Cerebellar nuclear complex (tissue), 1 donor: ENCODE measurements at regions not wholly inside any gene's neighbourhood (a gene's known extent, or its start where the extent isn't known, plus 50 kb on each side); places are given as distances from the start of the nearest gene placed in this dataset.
"Not testable (repeated sequence)": the region's sequence is repeated elsewhere in the genome, so short reads cannot be mapped to it uniquely, and the experiment has no call there.

Experiments
- DNase-seq, 2 experiments: peaks; one replicate each; lab custom pipeline; 2025; lab: John Stamatoyannopoulos, UW

- DNase-seq: no peak
Measured at GRCh38 chrX:63466690-63467089, 115.6 kb upstream of the SPIN4 start.

- DNase-seq: no peak
Measured at GRCh38 chrX:63458981-63459380, 107.8 kb upstream of the SPIN4 start.

- no peak for DNase-seq
Measured at GRCh38 chrX:63453571-63453970, 102.4 kb upstream of the SPIN4 start.

DNA sequence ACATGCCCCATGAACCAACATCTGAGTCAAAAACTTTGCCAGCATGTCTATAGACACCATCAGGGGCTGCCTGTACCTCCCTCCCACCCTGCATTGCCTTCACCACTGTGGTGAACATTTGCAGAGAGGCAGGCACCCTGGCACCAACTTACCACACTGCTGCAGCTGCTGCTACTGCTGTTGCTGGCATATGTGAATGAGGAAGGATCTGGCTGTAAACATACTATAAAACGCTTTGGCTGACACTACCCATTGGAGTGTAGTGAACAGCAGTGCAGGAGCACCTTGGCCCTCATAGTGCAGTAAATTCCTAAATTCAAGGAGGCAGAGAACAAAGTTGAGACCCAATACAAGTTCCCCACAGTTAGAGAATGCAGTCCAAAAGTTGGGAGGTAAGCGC is 90.6 kb upstream of the SPIN4 start:
- no peak for DNase-seq

DNA sequence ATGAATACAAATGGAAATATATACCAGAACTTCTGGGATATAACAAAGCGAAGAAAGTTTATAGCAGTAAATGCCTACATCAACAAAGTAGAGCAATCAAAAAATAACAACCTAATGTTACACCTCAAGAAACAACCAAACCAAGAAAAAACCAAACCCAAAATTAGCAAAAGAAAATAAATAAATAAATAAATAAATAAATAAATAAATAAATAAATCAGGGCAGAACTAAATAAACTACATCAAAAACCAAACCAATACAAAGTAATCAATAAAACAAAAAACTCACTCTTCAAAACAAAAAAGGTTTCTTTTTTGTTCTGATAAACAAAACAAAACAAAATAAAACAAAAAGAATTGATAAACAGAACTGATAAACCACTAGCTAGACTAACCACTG is 88.4 kb upstream of the SPIN4 start:
- no peak for DNase-seq

GRCh38 chrX:63436865-63437264 is 85.7 kb upstream of the SPIN4 start:
- DNase-seq: no peak

DNA sequence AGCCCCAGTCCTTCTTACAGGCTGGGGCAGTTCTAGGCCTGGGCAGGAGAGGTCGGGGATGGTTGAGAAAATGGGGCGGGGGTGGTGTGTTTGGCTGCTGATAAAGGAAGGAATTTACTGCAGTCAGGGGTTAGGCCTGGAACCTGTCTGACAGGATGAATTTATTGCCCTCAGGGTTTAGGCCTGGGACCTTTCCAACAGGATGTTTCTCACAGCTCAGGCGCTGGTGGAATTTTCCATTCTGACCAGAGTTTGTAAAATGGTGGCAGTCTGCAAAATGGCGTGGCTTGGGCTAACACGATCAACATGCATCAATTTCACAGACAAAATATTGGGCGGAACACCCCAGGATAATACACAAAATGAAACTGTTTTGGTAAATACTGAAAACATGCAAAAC is 83.5 kb upstream of the SPIN4 start:
- DNase-seq: no peak

DNA sequence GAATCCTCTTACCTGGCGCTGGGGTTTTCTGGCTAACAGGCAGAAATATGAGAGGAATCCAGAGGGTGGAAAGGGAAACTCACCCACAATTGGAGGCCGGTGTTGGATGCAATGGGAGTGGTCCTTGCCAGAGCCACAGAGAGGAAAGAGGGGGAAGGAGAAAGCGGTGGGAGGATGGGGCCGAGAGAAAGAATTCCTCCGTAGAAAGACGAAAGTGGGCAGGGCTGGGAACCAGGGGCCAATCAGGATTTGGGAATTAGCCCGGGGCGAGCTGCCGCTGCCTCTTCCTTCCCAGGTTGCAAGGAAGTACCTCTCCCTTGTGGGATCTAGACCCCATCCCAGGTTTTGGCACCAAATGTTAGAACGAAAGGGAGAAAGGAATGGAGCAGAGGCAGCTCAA is 83.1 kb upstream of the SPIN4 start:
- DNase-seq: no peak

DNA sequence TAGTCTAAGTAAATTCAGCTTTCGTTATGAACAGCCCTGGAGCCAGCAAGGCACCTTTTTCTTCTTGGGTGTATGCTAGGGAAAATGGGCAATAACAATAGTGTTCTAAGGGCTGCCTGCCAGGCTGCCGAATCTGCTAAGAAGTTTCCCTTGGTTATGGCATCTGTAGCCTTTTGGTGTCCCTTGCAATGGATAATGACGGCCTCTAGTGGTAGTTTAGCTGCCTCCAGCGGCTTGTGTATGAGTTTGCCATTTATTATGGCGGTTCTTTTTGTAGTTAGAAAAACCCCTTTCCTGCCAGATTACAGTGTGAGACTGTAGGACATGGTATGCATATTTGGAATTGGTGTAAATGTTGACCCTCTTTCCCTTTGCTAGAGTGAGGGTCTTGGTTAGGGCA is 78.9 kb upstream of the SPIN4 start:
- no peak for DNase-seq

GRCh38 chrX:63428348-63428747 is 77.2 kb upstream of the SPIN4 start:
- DNase-seq: no peak

DNA sequence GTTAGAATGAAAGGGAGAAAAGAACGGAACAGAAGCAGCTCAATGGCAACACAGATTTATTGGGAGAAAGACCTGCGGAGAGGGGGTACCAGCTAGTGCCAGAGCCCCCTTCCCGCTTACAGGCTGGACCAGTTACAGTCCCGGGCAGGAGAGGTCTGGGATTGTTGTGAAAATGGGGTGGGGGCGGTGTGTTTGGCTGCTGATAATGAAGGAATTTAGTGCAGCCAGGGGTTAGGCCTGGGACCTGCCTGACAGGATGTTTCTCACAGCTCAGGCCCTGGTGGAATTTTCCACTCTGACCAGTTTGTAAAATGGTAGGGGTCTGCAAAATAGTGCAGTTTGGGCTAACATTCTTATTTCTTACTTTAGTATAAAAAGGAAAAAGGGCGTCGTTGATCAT is 75.4 kb upstream of the SPIN4 start:
- DNase-seq: no peak

DNA sequence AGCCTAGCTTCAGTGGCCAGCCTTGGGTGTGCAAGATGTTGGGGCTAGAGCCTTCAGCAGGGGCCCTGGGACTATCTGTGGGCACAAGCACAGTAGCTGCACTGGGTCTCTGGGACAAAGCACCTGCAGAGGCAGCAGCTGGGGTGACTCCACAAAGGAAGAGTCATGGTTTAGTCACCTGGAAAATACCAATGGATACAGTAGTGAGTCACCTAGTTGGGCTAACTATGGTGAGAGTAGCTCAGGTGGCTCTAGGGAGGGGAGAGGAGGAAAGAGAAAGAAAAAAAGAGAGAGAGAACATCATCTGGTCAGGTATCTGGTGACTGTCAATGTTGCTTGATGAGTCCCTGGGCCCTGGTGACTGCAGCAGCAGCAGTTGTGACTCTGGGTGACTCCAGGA is 72.9 kb upstream of the SPIN4 start:
- no peak for DNase-seq

- DNase-seq: no peak
Measured at GRCh38 chrX:63421411-63421810, 70.3 kb upstream of the SPIN4 start.

GRCh38 chrX:63418211-63418610 is 67.1 kb upstream of the SPIN4 start:
- no peak for DNase-seq

- DNase-seq: no peak
Measured at GRCh38 chrX:63417649-63418048, 66.5 kb upstream of the SPIN4 start.

DNA sequence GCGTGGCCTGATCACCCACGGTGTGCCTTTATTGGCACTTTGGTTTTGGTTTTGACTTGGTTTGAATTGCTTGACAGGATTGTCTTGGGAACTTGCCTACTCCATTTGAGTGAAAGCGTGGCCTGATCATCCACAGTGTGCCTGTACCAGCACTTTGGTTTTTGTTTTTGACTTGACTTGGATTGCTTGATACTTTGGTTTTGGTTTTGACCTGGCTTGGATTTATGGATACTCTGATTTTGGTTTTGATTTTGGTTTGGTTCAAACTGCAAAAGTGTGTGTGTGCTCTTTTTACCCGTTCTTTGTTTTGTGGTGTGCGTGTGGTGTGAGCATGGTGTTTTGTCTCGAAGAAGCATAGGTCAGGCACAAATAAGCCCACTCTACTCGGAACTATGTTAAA is 58.8 kb upstream of the SPIN4 start:
- not testable (repeated sequence) for DNase-seq

DNA sequence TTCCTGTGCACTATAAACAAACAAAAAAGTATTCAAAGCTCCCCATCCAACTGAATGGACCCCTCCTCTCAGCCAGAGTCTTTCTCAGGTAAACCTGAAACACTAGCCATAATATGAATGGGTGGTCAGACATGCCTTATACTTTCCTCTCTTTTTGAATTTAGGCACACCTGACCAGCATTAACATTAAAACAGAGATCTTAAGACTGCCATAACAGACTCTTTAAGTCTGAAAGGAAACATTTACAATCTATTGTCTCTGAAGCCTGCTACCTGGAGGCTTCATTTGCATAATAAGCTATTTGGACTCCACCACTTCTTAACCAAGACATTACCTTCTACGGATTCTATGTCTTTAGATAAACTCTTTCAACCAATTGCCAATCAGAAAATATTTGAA is 56.9 kb upstream of the SPIN4 start:
- DNase-seq: no peak

GRCh38 chrX:63404332-63404731 is 53.2 kb upstream of the SPIN4 start:
- no peak for DNase-seq

GRCh38 chrX:63402106-63402505 is 51.0 kb upstream of the SPIN4 start:
- DNase-seq: no peak
